ENCODE measurements at regions not wholly inside any gene's neighbourhood (a gene's known extent, or its start where the extent isn't known, plus 50 kb on each side); places are given as distances from the start of the nearest gene placed in this dataset.

- ATAC-seq (ENCODE audit: low read depth) (no peak), DNase-seq (no peak)
- H3K27ac Mint-ChIP-seq: no peak overlapping the region
- Histone ChIP-seq H3K27me3 (replicated peaks in 1 of 4; ENCODE audit: control extremely low read depth in 1 of 4, control insufficient read depth in 3 of 4, insufficient read depth in 4 of 4, low read length in 3 of 4) (no peaks in the 10 kb centered on the region), H3K27ac (ENCODE audit: low read length in 2 of 2) (no peak overlapping the region), H3K9me3 (ENCODE audit: control extremely low read depth in 1 of 3, control insufficient read depth in 2 of 3, insufficient read depth in 1 of 3, low read length in 2 of 3) (peaks cover 0 to 4% (median 0%) of the 10 kb centered on the region in 3 donors), H3K79me2 (ENCODE audit: control insufficient read depth, insufficient read depth, low read length) (no peaks in the 10 kb centered on the region), H3K4me1 (ENCODE audit: control insufficient read depth in 2 of 2, insufficient read depth in 2 of 2, low read length in 2 of 2) (no peaks in the 10 kb centered on the region), H3K4me3 (ENCODE audit: control extremely low read depth in 1 of 5, extremely low read depth in 1 of 5, insufficient read depth in 1 of 5, low read depth in 2 of 5, low read length in 4 of 5) (no peak overlapping the region), H4K20me1 (ENCODE audit: control insufficient read depth, insufficient read depth, low read length, poor library complexity, severe bottlenecking) (no peaks in the 10 kb centered on the region), H3K4me2 (replicated peaks; ENCODE audit: low read depth, low read length, poor library complexity, severe bottlenecking) (no peak overlapping the region), H3K9ac (ENCODE audit: low read length) (no peak overlapping the region), H3K36me3 (replicated peaks in 1 of 2; ENCODE audit: control extremely low read depth in 1 of 2, control insufficient read depth in 1 of 2, extremely low read depth in 1 of 2, insufficient read depth in 2 of 2, low read length in 1 of 2) (no peaks in the 10 kb centered on the region), H2AFZ (ENCODE audit: insufficient read depth, low read depth, low read length, poor library complexity, severe bottlenecking) (no peak overlapping the region)
- ChIA-PET POLR2A (no interaction called here), CTCF (no interaction called here)
- WGBS (ENCODE audit: insufficient coverage): no CpG with 5 or more reads among the region's 4 CpGs
- H3K4me3 Mint-ChIP-seq: no peak overlapping the region
- intact Hi-C loops (cut with micrococcal nuclease): no loop called here
- H3K4me1 Mint-ChIP-seq: no peaks in the 10 kb centered on the region
- TF ChIP-seq CTCF (IDR thresholded peaks at IDR 0.05): no peak
- TF ChIP-seq EZH2 (IDR thresholded peaks at IDR 0.05; ENCODE audit: borderline replicate concordance, insufficient read depth, low read depth, low read length, poor library complexity, severe bottlenecking): no peak
- no peaks in the 10 kb centered on the region for H3K27me3 Mint-ChIP-seq
- H3K9me3 Mint-ChIP-seq (ENCODE audit: insufficient read depth): peaks cover 4% of the 10 kb centered on the region
These were observed 1027.2 kb upstream of the CNTN5 start for GRCh38 chr11:97993562-97993961.

GRCh38 chr11:97995874-97996273, 1024.9 kb upstream of the CNTN5 start:
- intact Hi-C loops (cut with micrococcal nuclease): no loop called here
- CTCF ChIA-PET: no interaction called here

More at GRCh38 chr11:97995874-97996273, 1024.9 kb upstream of the CNTN5 start:
- H3K36me3 ChIP-seq (replicated peaks in 1 of 2; ENCODE audit: control extremely low read depth in 1 of 2, control insufficient read depth in 1 of 2, extremely low read depth in 1 of 2, insufficient read depth in 2 of 2, low read length in 1 of 2): no peaks in the 10 kb centered on the region
- Mint-ChIP-seq H3K27me3 (no peaks in the 10 kb centered on the region), H3K4me3 (no peak overlapping the region), H3K27ac (no peak overlapping the region), H3K9me3 (ENCODE audit: insufficient read depth) (peaks cover 4% of the 10 kb centered on the region), H3K4me1 (no peaks in the 10 kb centered on the region)
- H3K9me3 ChIP-seq (ENCODE audit: control extremely low read depth in 1 of 3, control insufficient read depth in 2 of 3, insufficient read depth in 1 of 3, low read length in 2 of 3): peaks cover 0 to 4% (median 0%) of the 10 kb centered on the region in 3 donors
- no peak overlapping the region for H2AFZ ChIP-seq (ENCODE audit: insufficient read depth, low read depth, low read length, poor library complexity, severe bottlenecking)
- WGBS (ENCODE audit: insufficient coverage): 100% methylated on average over 1 of the region's 3 CpGs
- H3K4me2 ChIP-seq (replicated peaks; ENCODE audit: low read depth, low read length, poor library complexity, severe bottlenecking): no peak overlapping the region
- TF ChIP-seq CTCF (IDR thresholded peaks at IDR 0.05) (no peak), EZH2 (IDR thresholded peaks at IDR 0.05; ENCODE audit: borderline replicate concordance, insufficient read depth, low read depth, low read length, poor library complexity, severe bottlenecking) (no peak)
- no peak for ATAC-seq (ENCODE audit: low read depth)
- no peak overlapping the region for H3K27ac ChIP-seq (ENCODE audit: low read length in 2 of 2)
- no peaks in the 10 kb centered on the region for H3K4me1 ChIP-seq (ENCODE audit: control insufficient read depth in 2 of 2, insufficient read depth in 2 of 2, low read length in 2 of 2)
- no peaks in the 10 kb centered on the region for H3K79me2 ChIP-seq (ENCODE audit: control insufficient read depth, insufficient read depth, low read length)
- H3K27me3 ChIP-seq (replicated peaks in 1 of 4; ENCODE audit: control extremely low read depth in 1 of 4, control insufficient read depth in 3 of 4, insufficient read depth in 4 of 4, low read length in 3 of 4): no peaks in the 10 kb centered on the region
- POLR2A ChIA-PET: no interaction called here
- no peaks in the 10 kb centered on the region for H4K20me1 ChIP-seq (ENCODE audit: control insufficient read depth, insufficient read depth, low read length, poor library complexity, severe bottlenecking)
- H3K4me3 ChIP-seq (ENCODE audit: control extremely low read depth in 1 of 5, extremely low read depth in 1 of 5, insufficient read depth in 1 of 5, low read depth in 2 of 5, low read length in 4 of 5): no peak overlapping the region
- DNase-seq: no peak
- no peak overlapping the region for H3K9ac ChIP-seq (ENCODE audit: low read length)
